HS-27A (cell line): ENCODE measurements at regions not wholly inside any gene's neighbourhood (a gene's known extent, or its start where the extent isn't known, plus 50 kb on each side); places are given as distances from the start of the nearest gene placed in this dataset.
"Not testable (repeated sequence)": the region's sequence is repeated elsewhere in the genome, so short reads cannot be mapped to it uniquely, and the experiment has no call there.

ENCODE experiments used
- DNase-seq: peaks from one replicate; pipeline ENCODE4 v3.0.0-alpha.2; 2012; ENCODE audit warnings: low read depth, missing footprints

GRCh38 chr4:129254526-129254925, 158.6 kb downstream of the C4orf33 start:
- no peak for DNase-seq

GRCh38 chr4:129261584-129261983, 165.6 kb downstream of the C4orf33 start:
- no peak for DNase-seq

GRCh38 chr4:129264008-129264657, 168.2 kb downstream of the C4orf33 start:
- no peak for DNase-seq

GRCh38 chr4:129278868-129279267, 182.9 kb downstream of the C4orf33 start:
- no peak for DNase-seq

- DNase-seq, result no peak
These were observed 186.3 kb downstream of the C4orf33 start for GRCh38 chr4:129282293-129282692.

- not testable (repeated sequence) for DNase-seq
These were observed 196.2 kb downstream of the C4orf33 start for GRCh38 chr4:129292194-129292593.

GRCh38 chr4:129314781-129315180, 218.8 kb downstream of the C4orf33 start:
- no peak for DNase-seq

GRCh38 chr4:129322920-129323319, 227.0 kb downstream of the C4orf33 start:
- no peak for DNase-seq

GRCh38 chr4:129323658-129324057, 227.7 kb downstream of the C4orf33 start:
- no peak for DNase-seq

- DNase-seq, result no peak
These were observed 230.9 kb downstream of the C4orf33 start for GRCh38 chr4:129326571-129327460.

- DNase-seq, result no peak
These were observed 231.7 kb downstream of the C4orf33 start for GRCh38 chr4:129327637-129328036.

GRCh38 chr4:129328162-129328561, 232.2 kb downstream of the C4orf33 start:
- no peak for DNase-seq

GRCh38 chr4:129334136-129334535, 238.2 kb downstream of the C4orf33 start:
- no peak for DNase-seq

GRCh38 chr4:129335276-129335675, 239.3 kb downstream of the C4orf33 start:
- DNase-seq, result no peak

GRCh38 chr4:129335818-129336217, 239.9 kb downstream of the C4orf33 start:
- no peak for DNase-seq

GRCh38 chr4:129336457-129337227, 240.7 kb downstream of the C4orf33 start:
- DNase-seq, result no peak

- DNase-seq, result no peak
These were observed 241.3 kb downstream of the C4orf33 start for GRCh38 chr4:129337228-129337620.

- DNase-seq, result no peak
These were observed 247.0 kb downstream of the C4orf33 start for GRCh38 chr4:129342819-129343408.

GRCh38 chr4:129344058-129344457, 248.1 kb downstream of the C4orf33 start:
- no peak for DNase-seq

- no peak for DNase-seq
These were observed 249.7 kb downstream of the C4orf33 start for GRCh38 chr4:129345609-129346008.

GRCh38 chr4:129346036-129346435, 250.1 kb downstream of the C4orf33 start:
- DNase-seq, result no peak

- DNase-seq, result no peak
These were observed 250.8 kb downstream of the C4orf33 start for GRCh38 chr4:129346734-129347133.
